ENCODE measurements at regions not wholly inside any gene's neighbourhood (a gene's known extent, or its start where the extent isn't known, plus 50 kb on each side); places are given as distances from the start of the nearest gene placed in this dataset.

GRCh38 chr10:27451054-27451453, 53.0 kb upstream of the RAB18 start:
- in situ Hi-C loops (cut with HindIII; ENCODE audit: low pct_unique_long_range_greater_than_20kb, low sequenced_read_pairs): no loop called here
- DNase-seq (ENCODE audit: low read depth in 1 of 2, low spot score in 1 of 2): peak in 1 of 2 experiments; percentile 62
- TF ChIP-seq JUND (IDR thresholded peaks at IDR 0.05; ENCODE audit: low read depth): no peak

- TF ChIP-seq JUND (IDR thresholded peaks at IDR 0.05; ENCODE audit: low read depth): no peak
- DNase-seq (ENCODE audit: low read depth in 1 of 2, low spot score in 1 of 2): no peak
- in situ Hi-C loops (cut with HindIII; ENCODE audit: low pct_unique_long_range_greater_than_20kb, low sequenced_read_pairs): no loop called here
Observed at GRCh38 chr10:27450225-27450624, 53.9 kb upstream of the RAB18 start.

- peak in 1 of 2 experiments; percentile 76 for DNase-seq (ENCODE audit: low read depth in 1 of 2, low spot score in 1 of 2)
- in situ Hi-C loops (cut with HindIII; ENCODE audit: low pct_unique_long_range_greater_than_20kb, low sequenced_read_pairs): no loop called here
Observed at GRCh38 chr10:27449571-27449970, 54.5 kb upstream of the RAB18 start.

GRCh38 chr10:27448921-27449320, 55.2 kb upstream of the RAB18 start:
- in situ Hi-C loops (cut with HindIII; ENCODE audit: low pct_unique_long_range_greater_than_20kb, low sequenced_read_pairs): no loop called here
- TF ChIP-seq JUND (IDR thresholded peaks at IDR 0.05; ENCODE audit: low read depth): no peak
- DNase-seq (ENCODE audit: low read depth in 1 of 2, low spot score in 1 of 2): no peak

More at GRCh38 chr10:27449571-27449970, 54.5 kb upstream of the RAB18 start:
- TF ChIP-seq JUND (IDR thresholded peaks at IDR 0.05; ENCODE audit: low read depth): no peak

GRCh38 chr10:27447540-27447939, 56.6 kb upstream of the RAB18 start:
- DNase-seq (ENCODE audit: low read depth in 1 of 2, low spot score in 1 of 2): no peak
- in situ Hi-C loops (cut with HindIII; ENCODE audit: low pct_unique_long_range_greater_than_20kb, low sequenced_read_pairs): no loop called here

GRCh38 chr10:27446091-27446918, 57.8 kb upstream of the RAB18 start:
- in situ Hi-C loops (cut with HindIII; ENCODE audit: low pct_unique_long_range_greater_than_20kb, low sequenced_read_pairs): no loop called here
- no peak for TF ChIP-seq JUND (IDR thresholded peaks at IDR 0.05; ENCODE audit: low read depth)
- peak in 1 of 2 experiments; percentile 67 for DNase-seq (ENCODE audit: low read depth in 1 of 2, low spot score in 1 of 2)

More at GRCh38 chr10:27447540-27447939, 56.6 kb upstream of the RAB18 start:
- no peak for TF ChIP-seq JUND (IDR thresholded peaks at IDR 0.05; ENCODE audit: low read depth)

- TF ChIP-seq JUND (IDR thresholded peaks at IDR 0.05; ENCODE audit: low read depth): no peak
- peak in 1 of 2 experiments; percentile 54 for DNase-seq (ENCODE audit: low read depth in 1 of 2, low spot score in 1 of 2)
- in situ Hi-C loops (cut with HindIII; ENCODE audit: low pct_unique_long_range_greater_than_20kb, low sequenced_read_pairs): no loop called here
Observed at GRCh38 chr10:27445070-27445469, 59.0 kb upstream of the RAB18 start.

GRCh38 chr10:27440478-27440877, 63.6 kb upstream of the RAB18 start:
- in situ Hi-C loops (cut with HindIII; ENCODE audit: low pct_unique_long_range_greater_than_20kb, low sequenced_read_pairs): no loop called here
- peak; percentile 61; the same call in 1 of the 2 replicates for TF ChIP-seq JUND (IDR thresholded peaks at IDR 0.05; ENCODE audit: low read depth)
- DNase-seq (ENCODE audit: low read depth in 1 of 2, low spot score in 1 of 2): peak in 1 of 2 experiments; percentile 70

- no peak for TF ChIP-seq JUND (IDR thresholded peaks at IDR 0.05; ENCODE audit: low read depth)
- in situ Hi-C loops (cut with HindIII; ENCODE audit: low pct_unique_long_range_greater_than_20kb, low sequenced_read_pairs): no loop called here
- no peak for DNase-seq (ENCODE audit: low read depth in 1 of 2, low spot score in 1 of 2)
Observed at GRCh38 chr10:27440021-27440420, 64.1 kb upstream of the RAB18 start.

GRCh38 chr10:27439101-27439500, 65.0 kb upstream of the RAB18 start:
- no peak for DNase-seq (ENCODE audit: low read depth in 1 of 2, low spot score in 1 of 2)
- in situ Hi-C loops (cut with HindIII; ENCODE audit: low pct_unique_long_range_greater_than_20kb, low sequenced_read_pairs): no loop called here
- TF ChIP-seq JUND (IDR thresholded peaks at IDR 0.05; ENCODE audit: low read depth): no peak

- no peak for DNase-seq (ENCODE audit: low read depth in 1 of 2, low spot score in 1 of 2)
- in situ Hi-C loops (cut with HindIII; ENCODE audit: low pct_unique_long_range_greater_than_20kb, low sequenced_read_pairs): no loop called here
- TF ChIP-seq JUND (IDR thresholded peaks at IDR 0.05; ENCODE audit: low read depth): no peak
Observed at GRCh38 chr10:27437775-27438174, 66.3 kb upstream of the RAB18 start.

GRCh38 chr10:27436710-27437109, 67.4 kb upstream of the RAB18 start:
- in situ Hi-C loops (cut with HindIII; ENCODE audit: low pct_unique_long_range_greater_than_20kb, low sequenced_read_pairs): no loop called here
- TF ChIP-seq JUND (IDR thresholded peaks at IDR 0.05; ENCODE audit: low read depth): no peak

GRCh38 chr10:27433976-27434375, 70.1 kb upstream of the RAB18 start:
- DNase-seq (ENCODE audit: low read depth in 1 of 2, low spot score in 1 of 2): no peak
- in situ Hi-C loops (cut with HindIII; ENCODE audit: low pct_unique_long_range_greater_than_20kb, low sequenced_read_pairs): no loop called here
- TF ChIP-seq JUND (IDR thresholded peaks at IDR 0.05; ENCODE audit: low read depth): no peak

More at GRCh38 chr10:27436710-27437109, 67.4 kb upstream of the RAB18 start:
- no peak for DNase-seq (ENCODE audit: low read depth in 1 of 2, low spot score in 1 of 2)
